Upper lobe of left lung (tissue), 6 donors: ENCODE measurements at regions not wholly inside any gene's neighbourhood (a gene's known extent, or its start where the extent isn't known, plus 50 kb on each side); places are given as distances from the start of the nearest gene placed in this dataset.

Source experiments
- ATAC-seq, 2 donors: fragments of 200-7000 bp; cut with Tn5 transposase; one replicate each; pipeline ENCODE4 v1.9.1; 2022; ENCODE audit warnings: mild to moderate bottlenecking in 2 of 2, moderate library complexity in 2 of 2; ENCODE audit not compliant: low FRiP score in 2 of 2
- DNase-seq, 2 donors: peaks; one replicate each; pipeline ENCODE4 v3.0.0-alpha.2; 2019 to 2020
- H3K27ac ChIP-seq, 4 donors: fragments of 200-600 bp; sonication (generic); one replicate each; pipeline ENCODE4 v1.5.1; 2016 to 2019
- H3K27me3 ChIP-seq, 4 donors: fragments of 200-600 bp; sonication (generic); one replicate each; pipeline ENCODE4 v1.5.1; 2017 to 2019
- H3K36me3 ChIP-seq, 4 donors: fragments of 200-600 bp; sonication (generic); one replicate each; pipeline ENCODE4 v1.5.1; 2016 to 2019
- H3K4me1 ChIP-seq, 4 donors: fragments of 200-600 bp; sonication (generic); one replicate each; pipeline ENCODE4 v1.5.1; 2018 to 2019
- H3K4me3 ChIP-seq, 4 donors: fragments of 200-600 bp; sonication (generic); one replicate each; pipeline ENCODE4 v1.5.1; 2017 to 2019; ENCODE audit warnings: mild to moderate bottlenecking in 2 of 4, moderate library complexity in 1 of 4
- H3K9me3 ChIP-seq, 4 donors: fragments of 200-600 bp; sonication (generic); one replicate each; pipeline ENCODE4 v1.5.1; 2018 to 2019
- EP300 ChIP-seq, 4 donors: sonication (generic); formaldehyde crosslinking; IDR thresholded peaks; one replicate each; pipeline ENCODE4 v1.5.1; 2017; ENCODE audit warnings: antibody characterized with exemption in 4 of 4, control low read depth in 2 of 4
- POLR2A ChIP-seq, 4 donors: fragments of 450-650 bp; IDR thresholded peaks; one replicate each; pipeline ENCODE4 v1.5.1; 2016 to 2017; ENCODE audit warnings: antibody characterized with exemption in 4 of 4, mild to moderate bottlenecking in 2 of 4
- POLR2AphosphoS5 ChIP-seq, 2 donors: sonication (generic); formaldehyde crosslinking; IDR thresholded peaks; one replicate each; pipeline ENCODE4 v1.5.1; 2017; ENCODE audit warnings: antibody characterized with exemption in 2 of 2
- WGBS, 2 donors: methylation state at CpG; one replicate each; pipeline ENCODE4 v1.1.5; 2017 to 2018; 5-methylcytosine and 5-hydroxymethylcytosine counted together
- TF ChIP-seq, protein P1 (sequence below), 6 experiments: fragments of 450-650 bp in 4 of 6; fragments of 200-600 bp in 2 of 6; sonication (generic) in 2 of 6; IDR thresholded peaks; one replicate each; pipeline ENCODE4 v1.5.1; 2016 to 2019; ENCODE audit warnings: antibody characterized with exemption in 6 of 6
- donor health status: DM: no; HTN: no; CAD: no; lungs with moderate emphysema.
- donor health status: DM: no; HTN: yes; CAD: no; lungs with severe emphysema.

DNA sequence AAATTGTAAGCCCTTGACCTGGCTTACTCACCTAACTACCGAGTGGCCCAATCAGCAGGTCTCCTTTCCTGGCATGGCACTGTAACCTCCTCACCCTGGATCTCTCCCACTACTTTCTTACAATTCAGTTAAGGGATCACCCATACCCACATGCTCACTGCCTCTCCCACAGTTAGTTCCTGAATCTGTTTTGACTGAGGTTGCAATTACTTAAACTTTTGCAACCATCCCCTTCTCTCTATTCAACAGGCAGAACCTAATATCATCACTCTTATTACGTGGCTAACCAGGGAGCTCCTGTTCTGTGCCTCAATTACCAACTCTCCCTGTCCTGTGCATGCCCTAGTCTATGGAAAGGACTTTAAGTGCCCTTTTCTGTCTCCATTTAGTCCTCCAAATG is 84.2 kb upstream of the IKZF1 start:
- WGBS, 2 donors: 64 to 67% methylated on average over 2 of the region's 2 CpGs
- H3K4me3 ChIP-seq: no peak overlapping the region
- no peak for DNase-seq
- peaks cover 0 to 13% (median 6%) of the 10 kb centered on the region in 4 donors for H3K9me3 ChIP-seq
- no peak for TF ChIP-seq POLR2A (IDR thresholded peaks at IDR 0.05)
- TF ChIP-seq, protein P1, sequence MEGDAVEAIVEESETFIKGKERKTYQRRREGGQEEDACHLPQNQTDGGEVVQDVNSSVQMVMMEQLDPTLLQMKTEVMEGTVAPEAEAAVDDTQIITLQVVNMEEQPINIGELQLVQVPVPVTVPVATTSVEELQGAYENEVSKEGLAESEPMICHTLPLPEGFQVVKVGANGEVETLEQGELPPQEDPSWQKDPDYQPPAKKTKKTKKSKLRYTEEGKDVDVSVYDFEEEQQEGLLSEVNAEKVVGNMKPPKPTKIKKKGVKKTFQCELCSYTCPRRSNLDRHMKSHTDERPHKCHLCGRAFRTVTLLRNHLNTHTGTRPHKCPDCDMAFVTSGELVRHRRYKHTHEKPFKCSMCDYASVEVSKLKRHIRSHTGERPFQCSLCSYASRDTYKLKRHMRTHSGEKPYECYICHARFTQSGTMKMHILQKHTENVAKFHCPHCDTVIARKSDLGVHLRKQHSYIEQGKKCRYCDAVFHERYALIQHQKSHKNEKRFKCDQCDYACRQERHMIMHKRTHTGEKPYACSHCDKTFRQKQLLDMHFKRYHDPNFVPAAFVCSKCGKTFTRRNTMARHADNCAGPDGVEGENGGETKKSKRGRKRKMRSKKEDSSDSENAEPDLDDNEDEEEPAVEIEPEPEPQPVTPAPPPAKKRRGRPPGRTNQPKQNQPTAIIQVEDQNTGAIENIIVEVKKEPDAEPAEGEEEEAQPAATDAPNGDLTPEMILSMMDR (IDR thresholded peaks at IDR 0.05): no peak
- TF ChIP-seq EP300 (IDR thresholded peaks at IDR 0.05): no peak
- no peak for TF ChIP-seq POLR2AphosphoS5 (IDR thresholded peaks at IDR 0.05)
- no peaks in the 10 kb centered on the region for H3K36me3 ChIP-seq
- H3K27ac ChIP-seq: peak overlapping the region in 3 of 4 donors; percentile 49 to 70 (median 63)
- H3K27me3 ChIP-seq: no peaks in the 10 kb centered on the region
- peak; percentile 32 to 66 for ATAC-seq
- H3K4me1 ChIP-seq: no peaks in the 10 kb centered on the region

DNA sequence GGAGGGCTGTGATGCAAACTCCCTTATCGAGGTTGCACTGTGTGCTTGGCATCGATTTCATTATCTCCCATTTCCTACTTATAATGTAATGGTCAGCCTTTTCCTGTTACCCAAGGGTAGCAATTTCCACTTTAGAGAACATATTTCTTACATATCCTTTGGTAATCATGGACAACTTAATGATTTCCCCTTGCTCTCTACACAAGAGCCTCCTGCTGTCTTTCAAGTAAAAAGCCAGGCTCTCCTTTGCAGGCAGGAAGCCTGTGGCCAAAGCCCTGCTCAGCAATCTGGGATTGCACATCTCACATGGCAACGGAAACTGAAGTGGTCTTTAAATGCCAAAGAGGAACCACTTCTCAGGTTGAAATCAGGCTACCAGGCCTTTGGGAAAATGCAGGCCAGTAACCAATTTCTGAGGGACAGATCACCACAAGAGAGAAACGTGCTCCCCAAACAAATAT is 86.7 kb upstream of the IKZF1 start:
- TF ChIP-seq, protein P1 (IDR thresholded peaks at IDR 0.05): no peak
- Histone ChIP-seq H3K27me3 (no peaks in the 10 kb centered on the region), H3K9me3 (peaks cover 0 to 6% (median 6%) of the 10 kb centered on the region in 4 donors), H3K4me3 (no peak overlapping the region), H3K27ac (no peak overlapping the region), H3K36me3 (no peaks in the 10 kb centered on the region), H3K4me1 (no peaks in the 10 kb centered on the region)
- ATAC-seq: peak in 1 of 2 donors; percentile 26
- WGBS, 2 donors: 35 to 40% methylated on average over 4 of the region's 4 CpGs
- DNase-seq: no peak

DNA sequence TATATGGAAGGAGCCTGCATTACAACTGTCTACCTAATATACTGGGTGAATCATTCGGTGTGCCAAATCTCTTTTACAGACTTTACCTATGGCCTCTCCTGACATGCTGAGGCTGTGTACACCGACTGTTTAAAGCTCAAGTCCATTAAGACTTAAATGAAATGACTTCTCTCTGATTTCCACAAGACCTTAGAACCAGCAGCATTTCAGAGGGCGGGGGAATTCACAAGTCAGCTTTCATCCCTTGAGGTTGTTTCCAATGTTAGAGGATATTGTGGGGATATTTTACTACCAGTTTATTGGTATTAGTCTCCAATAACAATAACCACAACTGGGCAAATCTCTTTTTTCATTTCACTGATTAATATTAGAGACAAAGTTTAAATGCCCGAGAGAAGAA is 87.1 kb upstream of the IKZF1 start:
- Histone ChIP-seq H3K36me3 (no peaks in the 10 kb centered on the region), H3K9me3 (peaks cover 0 to 6% (median 2%) of the 10 kb centered on the region in 4 donors), H3K4me1 (no peaks in the 10 kb centered on the region), H3K4me3 (no peak overlapping the region), H3K27ac (no peak overlapping the region), H3K27me3 (no peaks in the 10 kb centered on the region)
- no peak for DNase-seq
- no peak for ATAC-seq
- TF ChIP-seq EP300 (IDR thresholded peaks at IDR 0.05) (no peak), POLR2AphosphoS5 (IDR thresholded peaks at IDR 0.05) (no peak), POLR2A (IDR thresholded peaks at IDR 0.05) (no peak)
- TF ChIP-seq, protein P1 (IDR thresholded peaks at IDR 0.05): no peak
- 81 to 86% methylated on average over 4 of the region's 4 CpGs for WGBS, 2 donors

DNA sequence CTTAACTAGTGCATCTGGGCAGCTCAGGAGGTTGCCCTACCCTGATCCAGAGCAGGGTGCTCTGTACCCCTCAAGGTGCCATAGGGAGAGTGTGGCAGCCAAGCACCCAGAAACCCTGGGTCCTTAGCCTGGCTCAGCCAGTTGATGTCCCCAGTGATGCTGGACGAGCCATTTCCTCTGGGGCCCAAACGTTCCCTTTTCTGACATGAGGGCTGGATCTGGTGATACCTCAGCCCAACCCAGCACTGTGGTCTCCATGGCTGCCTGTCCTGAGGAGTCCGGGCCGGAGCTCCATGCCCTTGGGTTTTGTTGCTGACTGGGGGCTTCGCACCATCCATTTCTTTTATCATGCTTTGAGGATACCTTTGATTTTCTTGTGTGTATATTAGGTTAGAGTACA is 87.9 kb upstream of the IKZF1 start:
- DNase-seq: peak in 1 of 2 donors; percentile 7
- H3K4me1 ChIP-seq: no peaks in the 10 kb centered on the region
- TF ChIP-seq POLR2A (IDR thresholded peaks at IDR 0.05) (no peak), POLR2AphosphoS5 (IDR thresholded peaks at IDR 0.05) (no peak), EP300 (IDR thresholded peaks at IDR 0.05) (no peak)
- TF ChIP-seq, protein P1 (IDR thresholded peaks at IDR 0.05): no peak
- H3K36me3 ChIP-seq: no peaks in the 10 kb centered on the region
- no peak overlapping the region for H3K4me3 ChIP-seq
- H3K27me3 ChIP-seq: no peaks in the 10 kb centered on the region
- WGBS, 2 donors: 83 to 86% methylated on average over 5 of the region's 5 CpGs
- H3K9me3 ChIP-seq: no peaks in the 10 kb centered on the region
- ATAC-seq: no peak
- H3K27ac ChIP-seq: no peak overlapping the region

DNA sequence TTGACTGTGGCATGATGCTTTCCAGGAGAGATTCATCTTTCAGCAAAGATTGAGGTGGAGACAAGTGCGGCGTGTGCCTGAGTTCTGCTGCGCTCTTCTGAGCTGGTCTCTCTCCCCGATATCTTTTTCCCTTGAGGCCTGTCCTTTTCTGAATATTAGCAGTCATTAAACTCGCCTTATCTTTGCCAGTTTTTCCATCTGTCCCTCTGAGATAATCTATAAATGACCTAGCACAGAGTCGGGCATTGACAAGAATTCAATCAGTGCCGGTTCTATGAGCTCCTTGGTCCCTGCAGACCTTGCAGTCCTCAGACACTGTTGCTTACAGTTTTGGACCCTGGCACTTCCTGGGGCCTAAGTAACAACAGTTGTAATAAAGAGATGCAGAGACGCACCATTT is 89.7 kb upstream of the IKZF1 start:
- 87 to 94% methylated on average over 8 of the region's 8 CpGs for WGBS, 2 donors
- H3K9me3 ChIP-seq: no peaks in the 10 kb centered on the region
- no peaks in the 10 kb centered on the region for H3K27me3 ChIP-seq
- H3K4me1 ChIP-seq: no peaks in the 10 kb centered on the region
- no peak overlapping the region for H3K4me3 ChIP-seq
- no peaks in the 10 kb centered on the region for H3K36me3 ChIP-seq
- TF ChIP-seq EP300 (IDR thresholded peaks at IDR 0.05): no peak
- no peak for TF ChIP-seq POLR2A (IDR thresholded peaks at IDR 0.05)
- TF ChIP-seq POLR2AphosphoS5 (IDR thresholded peaks at IDR 0.05): no peak
- TF ChIP-seq, protein P1 (IDR thresholded peaks at IDR 0.05): no peak
- H3K27ac ChIP-seq: no peak overlapping the region
- no peak for ATAC-seq
- no peak for DNase-seq
